SK-N-SH (cell line): ENCODE measurements at regions not wholly inside any gene's neighbourhood (a gene's known extent, or its start where the extent isn't known, plus 50 kb on each side); places are given as distances from the start of the nearest gene placed in this dataset.

Source experiments
- CTCF ChIA-PET: fragments of 300-600, 350-600 bp; formaldehyde crosslinking; extraction: SDS; loops from one replicate; lab custom pipeline; 2021; lab: Yijun Ruan, JAX
- POLR2A ChIA-PET: fragments of 350-600 bp; sonication (Branson Sonifier 250); formaldehyde crosslinking; extraction: SDS; loops from one replicate; lab custom pipeline; 2020; ENCODE audit warnings: antibody characterized with exemption, inconsistent platforms; lab: Yijun Ruan, JAX
- DNase-seq: peaks from one replicate; pipeline ENCODE4 v3.0.0; 2012
- H2AFZ ChIP-seq: fragments of 200-600 bp; sonication (generic); 2 replicates; pipeline ENCODE4 v1.8.1; 2016; ENCODE audit warnings: antibody characterized with exemption, mild to moderate bottlenecking, low read depth
- H3F3A ChIP-seq: fragments of 200-600 bp; sonication (generic); replicated peaks from 2 replicates; pipeline ENCODE3; 2016; ENCODE audit warnings: antibody characterized with exemption, mild to moderate bottlenecking; ENCODE audit not compliant: insufficient read depth
- H3K27ac ChIP-seq, 2 experiments: fragments of 200-500 bp in 1 of 2; fragments of 200-600 bp in 1 of 2; sonication (Bioruptor generic) in 1 of 2; sonication (generic), shearing (Covaris generic) in 1 of 2; 2 replicates each; pipeline versions ENCODE4 v1.5.1 to v1.6.1; 2014 to 2016; ENCODE audit warnings: low read depth in 2 of 2, inconsistent platforms in 1 of 2, low read length in 1 of 2, mild to moderate bottlenecking in 1 of 2, mixed read lengths in 1 of 2
- H3K27me3 ChIP-seq: fragments of 200-600 bp; sonication (generic), shearing (Covaris generic); 2 replicates; pipeline ENCODE4 v1.6.1; 2016; ENCODE audit warnings: mixed run types; ENCODE audit not compliant: insufficient read depth
- H3K36me3 ChIP-seq, 2 experiments: fragments of 200-500 bp in 1 of 2; fragments of 200-600 bp in 1 of 2; sonication (Bioruptor generic) in 1 of 2; sonication (generic) in 1 of 2; replicated peaks in 1 of 2; 2 replicates each; pipeline versions ENCODE3 to v1.5.1; 2014 to 2016; ENCODE audit warnings: low read length in 1 of 2, mild to moderate bottlenecking in 1 of 2; ENCODE audit not compliant: insufficient read depth in 2 of 2, control insufficient read depth in 1 of 2
- H3K4me1 ChIP-seq, 2 experiments: fragments of 200-500 bp in 1 of 2; fragments of 200-600 bp in 1 of 2; sonication (Bioruptor generic) in 1 of 2; sonication (generic), shearing (Covaris generic) in 1 of 2; 2 replicates each; pipeline versions ENCODE4 v1.5.1 to v1.6.1; 2014 to 2016; ENCODE audit warnings: low read depth in 1 of 2, low read length in 1 of 2, mixed run types in 1 of 2; ENCODE audit not compliant: insufficient read depth in 2 of 2, control insufficient read depth in 1 of 2
- H3K4me2 ChIP-seq: fragments of 200-600 bp; sonication (generic), shearing (Covaris generic); 2 replicates; pipeline ENCODE4 v1.6.1; 2017; ENCODE audit warnings: mixed run types
- H3K4me3 ChIP-seq, 2 experiments: fragments of 200-500 bp in 1 of 2; fragments of 200-600 bp in 1 of 2; sonication (Bioruptor generic) in 1 of 2; sonication (generic), shearing (Covaris generic) in 1 of 2; 2 replicates each; pipeline versions ENCODE4 v1.5.1 to v1.8.1; 2014 to 2016; ENCODE audit warnings: low read depth in 2 of 2, inconsistent platforms in 1 of 2, low read length in 1 of 2, mild to moderate bottlenecking in 1 of 2, mixed read lengths in 1 of 2, moderate library complexity in 1 of 2
- H3K79me2 ChIP-seq: fragments of 200-600 bp; sonication (generic); 2 replicates; pipeline ENCODE4 v1.8.1; 2017; ENCODE audit warnings: mild to moderate bottlenecking; ENCODE audit not compliant: insufficient read depth
- H3K9ac ChIP-seq: fragments of 200-600 bp; sonication (generic); 2 replicates; pipeline ENCODE4 v1.6.1; 2017; ENCODE audit warnings: mixed run types
- H3K9me2 ChIP-seq: fragments of 200-600 bp; sonication (generic); 2 replicates; pipeline ENCODE4 v1.6.1; 2017; ENCODE audit warnings: mixed run types
- H3K9me3 ChIP-seq: fragments of 200-600 bp; sonication (generic); 2 replicates; pipeline ENCODE4 v1.6.1; 2017; ENCODE audit warnings: mixed run types, mild to moderate bottlenecking, moderate library complexity
- H4K20me1 ChIP-seq: fragments of 200-600 bp; sonication (generic); 2 replicates; pipeline ENCODE4 v1.6.1; 2017; ENCODE audit warnings: mild to moderate bottlenecking, mixed run types; ENCODE audit not compliant: insufficient read depth
- CHD2 ChIP-seq: fragments of 150-350 bp; IDR thresholded peaks from 2 replicates; pipeline ENCODE4 v1.6.1; 2018; ENCODE audit warnings: low read length; ENCODE audit not compliant: partially characterized antibody
- ELF1 ChIP-seq: IDR thresholded peaks from 2 replicates; pipeline ENCODE4 v1.4.0; 2012
- EP300 ChIP-seq, 2 experiments: IDR thresholded peaks; 2 replicates each; pipeline versions ENCODE4 v1.4.0 to v1.6.1; 2012; ENCODE audit warnings: borderline replicate concordance in 1 of 2, low read depth in 1 of 2, low read length in 1 of 2
- EZH2phosphoT487 ChIP-seq: fragments of 200-600 bp; sonication (generic); IDR thresholded peaks from 2 replicates; pipeline ENCODE4 v1.6.1; 2017; ENCODE audit warnings: low read depth, mixed run types, mild to moderate bottlenecking, antibody characterized with exemption, moderate library complexity, borderline replicate concordance
- GABPA ChIP-seq: IDR thresholded peaks from 2 replicates; pipeline ENCODE4 v1.4.0; 2012; ENCODE audit warnings: low read depth, mild to moderate bottlenecking
- JUND ChIP-seq: IDR thresholded peaks from 2 replicates; pipeline ENCODE4 v1.4.0; 2012
- MEF2A ChIP-seq: IDR thresholded peaks from 2 replicates; pipeline ENCODE4 v1.4.0; 2012; ENCODE audit warnings: low read depth, borderline replicate concordance
- MXI1 ChIP-seq: IDR thresholded peaks from 2 replicates; pipeline ENCODE4 v1.6.1; 2012; ENCODE audit warnings: mild to moderate bottlenecking, low read depth, low read length, improper control_type of control experiment
- NFIC ChIP-seq: IDR thresholded peaks from 2 replicates; pipeline ENCODE4 v1.4.0; 2012; ENCODE audit warnings: borderline replicate concordance
- POLR2AphosphoS5 ChIP-seq: IDR thresholded peaks from 2 replicates; pipeline ENCODE4 v1.6.1; 2012; ENCODE audit warnings: low read depth, low read length
- RCOR1 ChIP-seq: fragments of 150-350 bp; IDR thresholded peaks from 2 replicates; pipeline ENCODE4 v1.6.1; 2017; ENCODE audit warnings: antibody characterized with exemption, low read length
- TCF12 ChIP-seq: IDR thresholded peaks from 2 replicates; pipeline ENCODE4 v1.4.0; 2012
- WGBS: methylation state at CpG from one replicate; pipeline ENCODE4 v1.1.6; 2017; ENCODE audit warnings: low lambda C conversion rate; 5-methylcytosine and 5-hydroxymethylcytosine counted together
- TF ChIP-seq, protein P1 (sequence below): IDR thresholded peaks from 2 replicates; pipeline ENCODE4 v1.4.0; 2012; ENCODE audit warnings: low read depth, borderline replicate concordance
- TF ChIP-seq, protein P2 (sequence below): fragments of 150-350 bp; IDR thresholded peaks from 2 replicates; pipeline ENCODE4 v1.6.1; 2017; ENCODE audit warnings: antibody characterized with exemption, low read length, low read depth, borderline replicate concordance
- TF ChIP-seq, protein P3 (sequence below): IDR thresholded peaks from 2 replicates; pipeline ENCODE4 v1.4.0; 2012; ENCODE audit warnings: low read depth, borderline replicate concordance
- TF ChIP-seq, protein P4 (sequence below): fragments of 200-600 bp; sonication (generic); IDR thresholded peaks from 2 replicates; pipeline ENCODE4 v1.6.1; 2017; ENCODE audit warnings: antibody characterized with exemption, mild to moderate bottlenecking, moderate library complexity
- TF ChIP-seq, protein P5 (sequence below): IDR thresholded peaks from 2 replicates; pipeline ENCODE4; 2012
- TF ChIP-seq, protein P6 (sequence below): IDR thresholded peaks from 2 replicates; pipeline ENCODE4 v1.6.1; 2012; ENCODE audit warnings: mild to moderate bottlenecking, low read depth, low read length, moderate library complexity

DNA sequence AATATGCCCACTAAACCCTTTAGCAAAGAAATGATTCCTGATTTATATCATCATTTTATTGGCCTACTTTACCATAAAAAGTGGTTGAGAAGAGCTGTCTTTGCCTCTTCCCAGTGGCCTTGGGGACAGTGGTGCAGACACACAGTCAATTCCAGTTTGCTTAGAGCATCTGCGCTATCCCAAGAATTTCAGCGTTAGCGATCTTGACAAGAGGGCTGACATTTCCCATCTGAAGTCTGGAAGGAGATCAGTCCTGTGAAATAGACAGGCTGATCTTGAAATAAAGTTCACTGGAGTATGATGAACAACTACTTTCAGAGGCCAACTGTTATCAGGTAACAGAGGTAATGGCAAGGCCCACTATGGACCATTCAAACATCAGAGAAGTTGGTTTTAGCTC is 475.3 kb upstream of the NRP1 start:
- Histone ChIP-seq H3K4me2 (no peak overlapping the region), H3K27ac (no peak overlapping the region), H2AFZ (no peak overlapping the region), H3K4me1 (no peaks in the 10 kb centered on the region), H4K20me1 (no peaks in the 10 kb centered on the region), H3K27me3 (no peaks in the 10 kb centered on the region), H3K9me2 (no peaks in the 10 kb centered on the region), H3K79me2 (no peaks in the 10 kb centered on the region), H3K4me3 (no peak overlapping the region), H3F3A (no peaks in the 10 kb centered on the region), H3K9ac (no peak overlapping the region), H3K9me3 (no peaks in the 10 kb centered on the region), H3K36me3 (no peaks in the 10 kb centered on the region)
- DNase-seq: no peak
- ChIA-PET CTCF (no interaction called here), POLR2A (no interaction called here)
- WGBS: 93% methylated on average over 3 of the region's 3 CpGs
- TF ChIP-seq MXI1 (no peak), EZH2phosphoT487 (no peak), GABPA (no peak)
- TF ChIP-seq, protein P1, sequence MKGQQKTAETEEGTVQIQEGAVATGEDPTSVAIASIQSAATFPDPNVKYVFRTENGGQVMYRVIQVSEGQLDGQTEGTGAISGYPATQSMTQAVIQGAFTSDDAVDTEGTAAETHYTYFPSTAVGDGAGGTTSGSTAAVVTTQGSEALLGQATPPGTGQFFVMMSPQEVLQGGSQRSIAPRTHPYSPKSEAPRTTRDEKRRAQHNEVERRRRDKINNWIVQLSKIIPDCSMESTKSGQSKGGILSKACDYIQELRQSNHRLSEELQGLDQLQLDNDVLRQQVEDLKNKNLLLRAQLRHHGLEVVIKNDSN: no peak
- TF ChIP-seq, protein P2, sequence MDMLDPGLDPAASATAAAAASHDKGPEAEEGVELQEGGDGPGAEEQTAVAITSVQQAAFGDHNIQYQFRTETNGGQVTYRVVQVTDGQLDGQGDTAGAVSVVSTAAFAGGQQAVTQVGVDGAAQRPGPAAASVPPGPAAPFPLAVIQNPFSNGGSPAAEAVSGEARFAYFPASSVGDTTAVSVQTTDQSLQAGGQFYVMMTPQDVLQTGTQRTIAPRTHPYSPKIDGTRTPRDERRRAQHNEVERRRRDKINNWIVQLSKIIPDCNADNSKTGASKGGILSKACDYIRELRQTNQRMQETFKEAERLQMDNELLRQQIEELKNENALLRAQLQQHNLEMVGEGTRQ: no peak

DNA sequence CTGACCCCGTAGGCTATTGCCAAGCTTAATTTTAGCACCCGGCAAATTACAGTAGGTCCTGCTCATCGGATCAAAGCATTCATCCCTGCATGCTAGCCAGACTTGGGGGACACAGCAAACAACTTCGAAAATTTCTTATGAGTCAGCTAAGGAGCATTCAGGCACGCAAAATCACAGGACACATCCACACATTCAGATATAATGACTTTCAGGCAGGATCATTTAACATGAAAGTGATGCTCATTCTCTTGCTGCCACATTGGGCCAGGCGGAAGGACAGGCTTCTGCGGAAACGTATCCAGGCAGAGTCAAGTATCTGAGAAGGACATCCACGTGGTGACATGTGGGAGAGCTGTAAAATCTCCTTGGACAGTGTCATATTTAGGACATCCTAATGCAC is 474.0 kb upstream of the NRP1 start:
- H3K9ac ChIP-seq: no peak overlapping the region
- CTCF ChIA-PET: interaction anchor here (0.7 kb wide), 1 partner anchor 242 kb away, joined by 3 read pairs; no protein-coding TSS in a partner anchor
- no peak overlapping the region for H3K27ac ChIP-seq
- POLR2A ChIA-PET: no interaction called here
- no peak overlapping the region for H2AFZ ChIP-seq
- 78% methylated on average over 9 of the region's 9 CpGs for WGBS
- no peaks in the 10 kb centered on the region for H3K27me3 ChIP-seq
- H3K9me2 ChIP-seq: no peaks in the 10 kb centered on the region
- no peak overlapping the region for H3K4me2 ChIP-seq
- H3F3A ChIP-seq: no peaks in the 10 kb centered on the region
- H3K4me1 ChIP-seq: no peaks in the 10 kb centered on the region
- H4K20me1 ChIP-seq: no peaks in the 10 kb centered on the region
- H3K9me3 ChIP-seq: no peaks in the 10 kb centered on the region
- no peaks in the 10 kb centered on the region for H3K79me2 ChIP-seq
- no peak for DNase-seq
- no peaks in the 10 kb centered on the region for H3K36me3 ChIP-seq
- no peak overlapping the region for H3K4me3 ChIP-seq
- TF ChIP-seq RCOR1 (no peak), ELF1 (no peak), TCF12 (no peak), NFIC (no peak), EZH2phosphoT487 (no peak), EP300 (IDR thresholded peaks at IDR 0.05; ENCODE audit: borderline replicate concordance in 1 of 2, low read depth in 1 of 2, low read length in 1 of 2) (no peak), MEF2A (no peak), POLR2AphosphoS5 (no peak), GABPA (no peak), JUND (no peak), CHD2 (no peak)
- TF ChIP-seq, protein P3, sequence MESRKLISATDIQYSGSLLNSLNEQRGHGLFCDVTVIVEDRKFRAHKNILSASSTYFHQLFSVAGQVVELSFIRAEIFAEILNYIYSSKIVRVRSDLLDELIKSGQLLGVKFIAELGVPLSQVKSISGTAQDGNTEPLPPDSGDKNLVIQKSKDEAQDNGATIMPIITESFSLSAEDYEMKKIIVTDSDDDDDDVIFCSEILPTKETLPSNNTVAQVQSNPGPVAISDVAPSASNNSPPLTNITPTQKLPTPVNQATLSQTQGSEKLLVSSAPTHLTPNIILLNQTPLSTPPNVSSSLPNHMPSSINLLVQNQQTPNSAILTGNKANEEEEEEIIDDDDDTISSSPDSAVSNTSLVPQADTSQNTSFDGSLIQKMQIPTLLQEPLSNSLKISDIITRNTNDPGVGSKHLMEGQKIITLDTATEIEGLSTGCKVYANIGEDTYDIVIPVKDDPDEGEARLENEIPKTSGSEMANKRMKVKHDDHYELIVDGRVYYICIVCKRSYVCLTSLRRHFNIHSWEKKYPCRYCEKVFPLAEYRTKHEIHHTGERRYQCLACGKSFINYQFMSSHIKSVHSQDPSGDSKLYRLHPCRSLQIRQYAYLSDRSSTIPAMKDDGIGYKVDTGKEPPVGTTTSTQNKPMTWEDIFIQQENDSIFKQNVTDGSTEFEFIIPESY: no peak
- TF ChIP-seq, protein P4, sequence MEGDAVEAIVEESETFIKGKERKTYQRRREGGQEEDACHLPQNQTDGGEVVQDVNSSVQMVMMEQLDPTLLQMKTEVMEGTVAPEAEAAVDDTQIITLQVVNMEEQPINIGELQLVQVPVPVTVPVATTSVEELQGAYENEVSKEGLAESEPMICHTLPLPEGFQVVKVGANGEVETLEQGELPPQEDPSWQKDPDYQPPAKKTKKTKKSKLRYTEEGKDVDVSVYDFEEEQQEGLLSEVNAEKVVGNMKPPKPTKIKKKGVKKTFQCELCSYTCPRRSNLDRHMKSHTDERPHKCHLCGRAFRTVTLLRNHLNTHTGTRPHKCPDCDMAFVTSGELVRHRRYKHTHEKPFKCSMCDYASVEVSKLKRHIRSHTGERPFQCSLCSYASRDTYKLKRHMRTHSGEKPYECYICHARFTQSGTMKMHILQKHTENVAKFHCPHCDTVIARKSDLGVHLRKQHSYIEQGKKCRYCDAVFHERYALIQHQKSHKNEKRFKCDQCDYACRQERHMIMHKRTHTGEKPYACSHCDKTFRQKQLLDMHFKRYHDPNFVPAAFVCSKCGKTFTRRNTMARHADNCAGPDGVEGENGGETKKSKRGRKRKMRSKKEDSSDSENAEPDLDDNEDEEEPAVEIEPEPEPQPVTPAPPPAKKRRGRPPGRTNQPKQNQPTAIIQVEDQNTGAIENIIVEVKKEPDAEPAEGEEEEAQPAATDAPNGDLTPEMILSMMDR: no peak
- TF ChIP-seq, protein P5, sequence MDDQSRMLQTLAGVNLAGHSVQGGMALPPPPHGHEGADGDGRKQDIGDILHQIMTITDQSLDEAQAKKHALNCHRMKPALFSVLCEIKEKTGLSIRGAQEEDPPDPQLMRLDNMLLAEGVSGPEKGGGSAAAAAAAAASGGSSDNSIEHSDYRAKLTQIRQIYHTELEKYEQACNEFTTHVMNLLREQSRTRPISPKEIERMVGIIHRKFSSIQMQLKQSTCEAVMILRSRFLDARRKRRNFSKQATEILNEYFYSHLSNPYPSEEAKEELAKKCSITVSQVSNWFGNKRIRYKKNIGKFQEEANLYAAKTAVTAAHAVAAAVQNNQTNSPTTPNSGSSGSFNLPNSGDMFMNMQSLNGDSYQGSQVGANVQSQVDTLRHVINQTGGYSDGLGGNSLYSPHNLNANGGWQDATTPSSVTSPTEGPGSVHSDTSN: no peak
- TF ChIP-seq, protein P6, sequence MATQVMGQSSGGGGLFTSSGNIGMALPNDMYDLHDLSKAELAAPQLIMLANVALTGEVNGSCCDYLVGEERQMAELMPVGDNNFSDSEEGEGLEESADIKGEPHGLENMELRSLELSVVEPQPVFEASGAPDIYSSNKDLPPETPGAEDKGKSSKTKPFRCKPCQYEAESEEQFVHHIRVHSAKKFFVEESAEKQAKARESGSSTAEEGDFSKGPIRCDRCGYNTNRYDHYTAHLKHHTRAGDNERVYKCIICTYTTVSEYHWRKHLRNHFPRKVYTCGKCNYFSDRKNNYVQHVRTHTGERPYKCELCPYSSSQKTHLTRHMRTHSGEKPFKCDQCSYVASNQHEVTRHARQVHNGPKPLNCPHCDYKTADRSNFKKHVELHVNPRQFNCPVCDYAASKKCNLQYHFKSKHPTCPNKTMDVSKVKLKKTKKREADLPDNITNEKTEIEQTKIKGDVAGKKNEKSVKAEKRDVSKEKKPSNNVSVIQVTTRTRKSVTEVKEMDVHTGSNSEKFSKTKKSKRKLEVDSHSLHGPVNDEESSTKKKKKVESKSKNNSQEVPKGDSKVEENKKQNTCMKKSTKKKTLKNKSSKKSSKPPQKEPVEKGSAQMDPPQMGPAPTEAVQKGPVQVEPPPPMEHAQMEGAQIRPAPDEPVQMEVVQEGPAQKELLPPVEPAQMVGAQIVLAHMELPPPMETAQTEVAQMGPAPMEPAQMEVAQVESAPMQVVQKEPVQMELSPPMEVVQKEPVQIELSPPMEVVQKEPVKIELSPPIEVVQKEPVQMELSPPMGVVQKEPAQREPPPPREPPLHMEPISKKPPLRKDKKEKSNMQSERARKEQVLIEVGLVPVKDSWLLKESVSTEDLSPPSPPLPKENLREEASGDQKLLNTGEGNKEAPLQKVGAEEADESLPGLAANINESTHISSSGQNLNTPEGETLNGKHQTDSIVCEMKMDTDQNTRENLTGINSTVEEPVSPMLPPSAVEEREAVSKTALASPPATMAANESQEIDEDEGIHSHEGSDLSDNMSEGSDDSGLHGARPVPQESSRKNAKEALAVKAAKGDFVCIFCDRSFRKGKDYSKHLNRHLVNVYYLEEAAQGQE: no peak
